HG03565 (cell line): ENCODE measurements at regions not wholly inside any gene's neighbourhood (a gene's known extent, or its start where the extent isn't known, plus 50 kb on each side); places are given as distances from the start of the nearest gene placed in this dataset.
"Not testable (repeated sequence)": the region's sequence is repeated elsewhere in the genome, so short reads cannot be mapped to it uniquely, and the experiment has no call there.

Source experiments
- ATAC-seq: cut with Tn5 transposase; IDR thresholded peaks from one replicate; pipeline ENCODE4 v1.9.1; 2021; ENCODE audit warnings: mild to moderate bottlenecking, moderate library complexity; ENCODE audit not compliant: unreplicated experiment

GRCh38 chr5:144742361-144742760 lies 571.7 kb downstream of the KCTD16 start:
- no peak for ATAC-seq

- ATAC-seq = no peak
Observed at GRCh38 chr5:144731786-144732185, 561.1 kb downstream of the KCTD16 start.

- peak; percentile 79 for ATAC-seq
Observed at GRCh38 chr5:144712090-144712489, 541.4 kb downstream of the KCTD16 start.

- ATAC-seq = no peak
Observed at GRCh38 chr5:144711172-144711571, 540.5 kb downstream of the KCTD16 start.

GRCh38 chr5:144710637-144711036 lies 540.0 kb downstream of the KCTD16 start:
- ATAC-seq = no peak

- ATAC-seq = no peak
Observed at GRCh38 chr5:144703776-144704175, 533.1 kb downstream of the KCTD16 start.

- ATAC-seq = no peak
Observed at GRCh38 chr5:144698484-144698883, 527.8 kb downstream of the KCTD16 start.

GRCh38 chr5:144697847-144698262 lies 527.2 kb downstream of the KCTD16 start:
- ATAC-seq = no peak

- no peak for ATAC-seq
Observed at GRCh38 chr5:144691936-144692335, 521.3 kb downstream of the KCTD16 start.

GRCh38 chr5:144684899-144685298 lies 514.2 kb downstream of the KCTD16 start:
- no peak for ATAC-seq

GRCh38 chr5:144680711-144681110 lies 510.0 kb downstream of the KCTD16 start:
- no peak for ATAC-seq

GRCh38 chr5:144671066-144671465 lies 500.4 kb downstream of the KCTD16 start:
- no peak for ATAC-seq

- ATAC-seq = no peak
Observed at GRCh38 chr5:144659634-144660227, 489.1 kb downstream of the KCTD16 start.

- ATAC-seq = no peak
Observed at GRCh38 chr5:144644317-144644716, 473.6 kb downstream of the KCTD16 start.

- ATAC-seq = no peak
Observed at GRCh38 chr5:144638787-144639186, 468.1 kb downstream of the KCTD16 start.

- no peak for ATAC-seq
Observed at GRCh38 chr5:144634138-144634537, 463.5 kb downstream of the KCTD16 start.

GRCh38 chr5:144598451-144599068 lies 427.9 kb downstream of the KCTD16 start:
- no peak for ATAC-seq

GRCh38 chr5:144596517-144596916 lies 425.8 kb downstream of the KCTD16 start:
- no peak for ATAC-seq

- ATAC-seq = no peak
Observed at GRCh38 chr5:144594919-144595318, 424.2 kb downstream of the KCTD16 start.

GRCh38 chr5:144594234-144594633 lies 423.6 kb downstream of the KCTD16 start:
- not testable (repeated sequence) for ATAC-seq

GRCh38 chr5:144585681-144586080 lies 415.0 kb downstream of the KCTD16 start:
- no peak for ATAC-seq

GRCh38 chr5:144583541-144584449 lies 413.1 kb downstream of the KCTD16 start:
- ATAC-seq = no peak
